SK-N-SH (cell line): ENCODE measurements at regions not wholly inside any gene's neighbourhood (a gene's known extent, or its start where the extent isn't known, plus 50 kb on each side); places are given as distances from the start of the nearest gene placed in this dataset.

ENCODE experiments used
- CTCF ChIA-PET: fragments of 300-600, 350-600 bp; formaldehyde crosslinking; extraction: SDS; loops from one replicate; lab custom pipeline; 2021; lab: Yijun Ruan, JAX
- POLR2A ChIA-PET: fragments of 350-600 bp; sonication (Branson Sonifier 250); formaldehyde crosslinking; extraction: SDS; loops from one replicate; lab custom pipeline; 2020; ENCODE audit warnings: antibody characterized with exemption, inconsistent platforms; lab: Yijun Ruan, JAX
- DNase-seq: peaks from one replicate; pipeline ENCODE4 v3.0.0; 2012
- H2AFZ ChIP-seq: fragments of 200-600 bp; sonication (generic); 2 replicates; pipeline ENCODE4 v1.8.1; 2016; ENCODE audit warnings: antibody characterized with exemption, mild to moderate bottlenecking, low read depth
- H3F3A ChIP-seq: fragments of 200-600 bp; sonication (generic); replicated peaks from 2 replicates; pipeline ENCODE3; 2016; ENCODE audit warnings: antibody characterized with exemption, mild to moderate bottlenecking; ENCODE audit not compliant: insufficient read depth
- H3K27ac ChIP-seq, 2 experiments: fragments of 200-500 bp in 1 of 2; fragments of 200-600 bp in 1 of 2; sonication (Bioruptor generic) in 1 of 2; sonication (generic), shearing (Covaris generic) in 1 of 2; 2 replicates each; pipeline versions ENCODE4 v1.5.1 to v1.6.1; 2014 to 2016; ENCODE audit warnings: low read depth in 2 of 2, inconsistent platforms in 1 of 2, low read length in 1 of 2, mild to moderate bottlenecking in 1 of 2, mixed read lengths in 1 of 2
- H3K27me3 ChIP-seq: fragments of 200-600 bp; sonication (generic), shearing (Covaris generic); 2 replicates; pipeline ENCODE4 v1.6.1; 2016; ENCODE audit warnings: mixed run types; ENCODE audit not compliant: insufficient read depth
- H3K36me3 ChIP-seq, 2 experiments: fragments of 200-500 bp in 1 of 2; fragments of 200-600 bp in 1 of 2; sonication (Bioruptor generic) in 1 of 2; sonication (generic) in 1 of 2; replicated peaks in 1 of 2; 2 replicates each; pipeline versions ENCODE3 to v1.5.1; 2014 to 2016; ENCODE audit warnings: low read length in 1 of 2, mild to moderate bottlenecking in 1 of 2; ENCODE audit not compliant: insufficient read depth in 2 of 2, control insufficient read depth in 1 of 2
- H3K4me1 ChIP-seq, 2 experiments: fragments of 200-500 bp in 1 of 2; fragments of 200-600 bp in 1 of 2; sonication (Bioruptor generic) in 1 of 2; sonication (generic), shearing (Covaris generic) in 1 of 2; 2 replicates each; pipeline versions ENCODE4 v1.5.1 to v1.6.1; 2014 to 2016; ENCODE audit warnings: low read depth in 1 of 2, low read length in 1 of 2, mixed run types in 1 of 2; ENCODE audit not compliant: insufficient read depth in 2 of 2, control insufficient read depth in 1 of 2
- H3K4me2 ChIP-seq: fragments of 200-600 bp; sonication (generic), shearing (Covaris generic); 2 replicates; pipeline ENCODE4 v1.6.1; 2017; ENCODE audit warnings: mixed run types
- H3K4me3 ChIP-seq, 2 experiments: fragments of 200-500 bp in 1 of 2; fragments of 200-600 bp in 1 of 2; sonication (Bioruptor generic) in 1 of 2; sonication (generic), shearing (Covaris generic) in 1 of 2; 2 replicates each; pipeline versions ENCODE4 v1.5.1 to v1.8.1; 2014 to 2016; ENCODE audit warnings: low read depth in 2 of 2, inconsistent platforms in 1 of 2, low read length in 1 of 2, mild to moderate bottlenecking in 1 of 2, mixed read lengths in 1 of 2, moderate library complexity in 1 of 2
- H3K79me2 ChIP-seq: fragments of 200-600 bp; sonication (generic); 2 replicates; pipeline ENCODE4 v1.8.1; 2017; ENCODE audit warnings: mild to moderate bottlenecking; ENCODE audit not compliant: insufficient read depth
- H3K9ac ChIP-seq: fragments of 200-600 bp; sonication (generic); 2 replicates; pipeline ENCODE4 v1.6.1; 2017; ENCODE audit warnings: mixed run types
- H3K9me2 ChIP-seq: fragments of 200-600 bp; sonication (generic); 2 replicates; pipeline ENCODE4 v1.6.1; 2017; ENCODE audit warnings: mixed run types
- H3K9me3 ChIP-seq: fragments of 200-600 bp; sonication (generic); 2 replicates; pipeline ENCODE4 v1.6.1; 2017; ENCODE audit warnings: mixed run types, mild to moderate bottlenecking, moderate library complexity
- H4K20me1 ChIP-seq: fragments of 200-600 bp; sonication (generic); 2 replicates; pipeline ENCODE4 v1.6.1; 2017; ENCODE audit warnings: mild to moderate bottlenecking, mixed run types; ENCODE audit not compliant: insufficient read depth
- CHD2 ChIP-seq: fragments of 150-350 bp; IDR thresholded peaks from 2 replicates; pipeline ENCODE4 v1.6.1; 2018; ENCODE audit warnings: low read length; ENCODE audit not compliant: partially characterized antibody
- ELF1 ChIP-seq: IDR thresholded peaks from 2 replicates; pipeline ENCODE4 v1.4.0; 2012
- FOSL2 ChIP-seq: IDR thresholded peaks from 2 replicates; pipeline ENCODE4 v1.4.0; 2012; ENCODE audit warnings: low read depth, mild to moderate bottlenecking, moderate library complexity, borderline replicate concordance
- GATA2 ChIP-seq: sonication (generic); formaldehyde crosslinking; IDR thresholded peaks from 2 replicates; pipeline ENCODE4 v1.5.0; 2020; ENCODE audit warnings: mild to moderate bottlenecking, missing genetic modification reagents
- IRF3 ChIP-seq: fragments of 150-350 bp; IDR thresholded peaks from 2 replicates; pipeline ENCODE4 v1.6.1; 2016; ENCODE audit warnings: mild to moderate bottlenecking, low read depth, low read length
- JUND ChIP-seq: IDR thresholded peaks from 2 replicates; pipeline ENCODE4 v1.4.0; 2012
- MAX ChIP-seq: IDR thresholded peaks from 2 replicates; pipeline ENCODE4 v1.4.0; 2012; ENCODE audit warnings: low read depth
- MXI1 ChIP-seq: IDR thresholded peaks from 2 replicates; pipeline ENCODE4 v1.6.1; 2012; ENCODE audit warnings: mild to moderate bottlenecking, low read depth, low read length, improper control_type of control experiment
- NRF1 ChIP-seq: IDR thresholded peaks from 2 replicates; pipeline ENCODE4 v1.6.1; 2012; ENCODE audit warnings: low read depth, mild to moderate bottlenecking, low read length
- RCOR1 ChIP-seq: fragments of 150-350 bp; IDR thresholded peaks from 2 replicates; pipeline ENCODE4 v1.6.1; 2017; ENCODE audit warnings: antibody characterized with exemption, low read length
- RFX5 ChIP-seq: IDR thresholded peaks from 2 replicates; pipeline ENCODE4 v1.6.1; 2012; ENCODE audit warnings: mild to moderate bottlenecking, improper control_type of control experiment, low read length
- WGBS: methylation state at CpG from one replicate; pipeline ENCODE4 v1.1.6; 2017; ENCODE audit warnings: low lambda C conversion rate; 5-methylcytosine and 5-hydroxymethylcytosine counted together
- TF ChIP-seq, protein P1 (sequence below): fragments of 200-600 bp; sonication (generic); IDR thresholded peaks from 2 replicates; pipeline ENCODE4 v1.6.1; 2017; ENCODE audit warnings: antibody characterized with exemption, mild to moderate bottlenecking, moderate library complexity
- TF ChIP-seq, protein P2 (sequence below): IDR thresholded peaks from 2 replicates; pipeline ENCODE4; 2012

- Histone ChIP-seq H3K27me3 (no peaks in the 10 kb centered on the region), H3K36me3 (no peaks in the 10 kb centered on the region), H3K79me2 (no peaks in the 10 kb centered on the region), H3K9me2 (no peaks in the 10 kb centered on the region)
- DNase-seq, result no peak
- TF ChIP-seq CHD2 (no peak), JUND (no peak), MXI1 (no peak), RFX5 (no peak), ELF1 (no peak), NRF1 (no peak), FOSL2 (no peak)
- TF ChIP-seq, protein P1, sequence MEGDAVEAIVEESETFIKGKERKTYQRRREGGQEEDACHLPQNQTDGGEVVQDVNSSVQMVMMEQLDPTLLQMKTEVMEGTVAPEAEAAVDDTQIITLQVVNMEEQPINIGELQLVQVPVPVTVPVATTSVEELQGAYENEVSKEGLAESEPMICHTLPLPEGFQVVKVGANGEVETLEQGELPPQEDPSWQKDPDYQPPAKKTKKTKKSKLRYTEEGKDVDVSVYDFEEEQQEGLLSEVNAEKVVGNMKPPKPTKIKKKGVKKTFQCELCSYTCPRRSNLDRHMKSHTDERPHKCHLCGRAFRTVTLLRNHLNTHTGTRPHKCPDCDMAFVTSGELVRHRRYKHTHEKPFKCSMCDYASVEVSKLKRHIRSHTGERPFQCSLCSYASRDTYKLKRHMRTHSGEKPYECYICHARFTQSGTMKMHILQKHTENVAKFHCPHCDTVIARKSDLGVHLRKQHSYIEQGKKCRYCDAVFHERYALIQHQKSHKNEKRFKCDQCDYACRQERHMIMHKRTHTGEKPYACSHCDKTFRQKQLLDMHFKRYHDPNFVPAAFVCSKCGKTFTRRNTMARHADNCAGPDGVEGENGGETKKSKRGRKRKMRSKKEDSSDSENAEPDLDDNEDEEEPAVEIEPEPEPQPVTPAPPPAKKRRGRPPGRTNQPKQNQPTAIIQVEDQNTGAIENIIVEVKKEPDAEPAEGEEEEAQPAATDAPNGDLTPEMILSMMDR, result no peak
- TF ChIP-seq, all 33 proteins: peak for 0
- H3K4me1 ChIP-seq, result peaks cover 0 to 28% of the 10 kb centered on the region in 2 experiments; a peak in 1 of 4 replicates
- no peak overlapping the region for H3K4me3 ChIP-seq
- H4K20me1 ChIP-seq, result no peaks in the 10 kb centered on the region
- no peak overlapping the region for H2AFZ ChIP-seq
- WGBS, result 77% methylated on average over 11 of the region's 11 CpGs
- POLR2A ChIA-PET, result no interaction called here
- no peaks in the 10 kb centered on the region for H3K9me3 ChIP-seq
- CTCF ChIA-PET, result interaction anchor here (1.3 kb wide), 1 partner anchor 8 kb away, joined by 3 read pairs; no protein-coding TSS in a partner anchor
- no peak overlapping the region for H3K27ac ChIP-seq
- no peak overlapping the region for H3K4me2 ChIP-seq
- no peaks in the 10 kb centered on the region for H3F3A ChIP-seq
- no peak overlapping the region for H3K9ac ChIP-seq
Observed at GRCh38 chr15:31260646-31261265, 65.9 kb upstream of the KLF13 start.

- TF ChIP-seq RCOR1, result no peak
- no peak for TF ChIP-seq JUND
- TF ChIP-seq, protein P1, result no peak
- TF ChIP-seq, protein P2, sequence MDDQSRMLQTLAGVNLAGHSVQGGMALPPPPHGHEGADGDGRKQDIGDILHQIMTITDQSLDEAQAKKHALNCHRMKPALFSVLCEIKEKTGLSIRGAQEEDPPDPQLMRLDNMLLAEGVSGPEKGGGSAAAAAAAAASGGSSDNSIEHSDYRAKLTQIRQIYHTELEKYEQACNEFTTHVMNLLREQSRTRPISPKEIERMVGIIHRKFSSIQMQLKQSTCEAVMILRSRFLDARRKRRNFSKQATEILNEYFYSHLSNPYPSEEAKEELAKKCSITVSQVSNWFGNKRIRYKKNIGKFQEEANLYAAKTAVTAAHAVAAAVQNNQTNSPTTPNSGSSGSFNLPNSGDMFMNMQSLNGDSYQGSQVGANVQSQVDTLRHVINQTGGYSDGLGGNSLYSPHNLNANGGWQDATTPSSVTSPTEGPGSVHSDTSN, result no peak
- no peak for TF ChIP-seq MAX
- TF ChIP-seq IRF3, result no peak
- no peak for TF ChIP-seq GATA2
- H3K79me2 ChIP-seq, result no peaks in the 10 kb centered on the region
- H3K9me3 ChIP-seq, result no peaks in the 10 kb centered on the region
- no peaks in the 10 kb centered on the region for H3F3A ChIP-seq
- no peaks in the 10 kb centered on the region for H3K27me3 ChIP-seq
- no peaks in the 10 kb centered on the region for H3K36me3 ChIP-seq
- no peaks in the 10 kb centered on the region for H4K20me1 ChIP-seq
- no peak for DNase-seq
- POLR2A ChIA-PET, result no interaction called here
- H3K9me2 ChIP-seq, result no peaks in the 10 kb centered on the region
- WGBS, result 78% methylated on average over 11 of the region's 12 CpGs
- CTCF ChIA-PET, result interaction anchor here (1.1 to 1.3 kb wide), 2 partner anchors 9 to 227 kb away, joined by 3 to 5 read pairs; no protein-coding TSS in a partner anchor
- H3K4me2 ChIP-seq, result no peak overlapping the region
- H3K9ac ChIP-seq, result no peak overlapping the region
- no peak overlapping the region for H3K4me3 ChIP-seq
- H2AFZ ChIP-seq, result no peak overlapping the region
- no peak overlapping the region for H3K27ac ChIP-seq
- peaks cover 0 to 35% of the 10 kb centered on the region in 2 experiments; a peak in 1 of 4 replicates for H3K4me1 ChIP-seq
Observed at GRCh38 chr15:31261266-31262142, 65.1 kb upstream of the KLF13 start.
